ENCODE measurements at regions not wholly inside any gene's neighbourhood (a gene's known extent, or its start where the extent isn't known, plus 50 kb on each side); places are given as distances from the start of the nearest gene placed in this dataset.

DNA sequence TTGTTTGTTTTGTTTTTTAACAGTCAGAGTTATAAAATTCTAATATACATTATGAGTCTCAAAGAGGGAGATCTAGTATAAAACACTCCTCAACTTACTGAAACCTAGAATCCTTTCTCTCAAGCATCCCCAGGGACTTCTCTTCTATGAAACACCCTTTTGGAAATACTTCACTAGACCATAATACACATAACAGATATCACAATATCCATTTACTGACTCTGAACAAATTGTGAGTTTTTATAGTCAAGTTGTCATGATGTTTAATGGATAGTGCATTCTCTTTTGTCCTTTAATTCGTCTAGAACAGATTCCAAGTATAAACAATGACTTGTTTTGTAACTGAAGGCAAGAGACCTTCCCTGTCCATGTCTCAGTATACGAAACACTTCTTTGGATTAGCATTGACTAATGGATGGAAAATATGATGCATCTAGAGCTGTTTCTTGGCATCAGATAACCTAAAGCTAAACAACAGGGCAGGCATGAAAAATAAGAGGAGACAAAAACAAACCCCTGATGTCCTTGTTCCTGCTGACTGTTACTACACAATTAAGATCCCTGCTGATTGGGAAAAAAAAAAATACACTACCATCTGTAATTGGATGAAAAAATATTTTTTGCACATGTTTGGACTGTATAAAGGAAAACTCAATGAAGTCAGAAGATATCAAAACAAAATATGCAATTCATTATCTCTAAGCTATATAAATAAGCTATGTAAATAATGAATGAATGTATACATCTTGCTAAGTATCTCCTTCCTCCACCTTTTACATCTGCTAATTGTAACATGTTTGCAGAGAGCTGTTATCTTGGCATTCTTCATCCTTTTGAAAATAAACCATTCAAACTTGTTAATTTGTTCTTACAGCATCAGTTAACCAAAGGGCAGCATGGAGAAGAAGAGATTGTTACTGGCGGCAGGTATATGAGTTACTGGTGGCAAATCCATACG lies 214.2 kb downstream of the LACC1 start:
- TF ChIP-seq POLR2A (IDR thresholded peaks at IDR 0.05) = no peak
- TF ChIP-seq, protein P1, sequence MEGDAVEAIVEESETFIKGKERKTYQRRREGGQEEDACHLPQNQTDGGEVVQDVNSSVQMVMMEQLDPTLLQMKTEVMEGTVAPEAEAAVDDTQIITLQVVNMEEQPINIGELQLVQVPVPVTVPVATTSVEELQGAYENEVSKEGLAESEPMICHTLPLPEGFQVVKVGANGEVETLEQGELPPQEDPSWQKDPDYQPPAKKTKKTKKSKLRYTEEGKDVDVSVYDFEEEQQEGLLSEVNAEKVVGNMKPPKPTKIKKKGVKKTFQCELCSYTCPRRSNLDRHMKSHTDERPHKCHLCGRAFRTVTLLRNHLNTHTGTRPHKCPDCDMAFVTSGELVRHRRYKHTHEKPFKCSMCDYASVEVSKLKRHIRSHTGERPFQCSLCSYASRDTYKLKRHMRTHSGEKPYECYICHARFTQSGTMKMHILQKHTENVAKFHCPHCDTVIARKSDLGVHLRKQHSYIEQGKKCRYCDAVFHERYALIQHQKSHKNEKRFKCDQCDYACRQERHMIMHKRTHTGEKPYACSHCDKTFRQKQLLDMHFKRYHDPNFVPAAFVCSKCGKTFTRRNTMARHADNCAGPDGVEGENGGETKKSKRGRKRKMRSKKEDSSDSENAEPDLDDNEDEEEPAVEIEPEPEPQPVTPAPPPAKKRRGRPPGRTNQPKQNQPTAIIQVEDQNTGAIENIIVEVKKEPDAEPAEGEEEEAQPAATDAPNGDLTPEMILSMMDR (IDR thresholded peaks at IDR 0.05) = no peak

Measured in uterus (tissue), 2 donors.